Renal pelvis (tissue), 1 donor: ENCODE measurements at regions not wholly inside any gene's neighbourhood (a gene's known extent, or its start where the extent isn't known, plus 50 kb on each side); places are given as distances from the start of the nearest gene placed in this dataset.
A peak's percentile ranks its signal among the peaks of the same experiment; 100 is the strongest.

ENCODE experiments used
- DNase-seq: peaks from one replicate; pipeline ENCODE4 v3.0.0-alpha.2; 2013

DNA sequence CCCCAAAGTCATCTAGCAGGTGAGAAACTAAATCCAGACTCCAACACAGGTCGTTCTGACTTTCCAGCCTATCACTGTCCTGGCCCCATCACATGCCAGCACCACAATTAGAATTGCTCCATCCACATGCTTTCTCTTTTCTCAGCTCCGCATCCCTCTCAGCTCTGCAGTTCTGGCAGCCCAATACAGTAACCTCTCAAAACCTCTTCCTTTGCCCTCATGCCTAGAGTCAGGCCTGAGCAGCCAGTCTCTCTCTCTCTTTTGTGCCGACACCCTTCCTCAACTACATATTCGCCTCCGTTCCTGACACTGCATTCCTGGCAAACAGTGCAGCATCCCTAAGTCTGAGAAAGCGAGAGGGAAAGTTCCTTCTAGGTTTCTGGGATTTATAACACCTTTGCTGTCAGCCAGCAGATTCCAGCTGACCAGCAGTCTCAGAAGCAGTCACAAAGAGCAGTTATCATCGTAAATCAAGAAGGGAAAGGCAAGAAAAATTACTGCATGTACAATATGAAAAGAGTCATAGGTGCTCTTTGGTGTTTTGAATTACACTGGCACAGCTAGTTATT is 258.0 kb downstream of the FAT3 start:
- DNase-seq: no peak

DNA sequence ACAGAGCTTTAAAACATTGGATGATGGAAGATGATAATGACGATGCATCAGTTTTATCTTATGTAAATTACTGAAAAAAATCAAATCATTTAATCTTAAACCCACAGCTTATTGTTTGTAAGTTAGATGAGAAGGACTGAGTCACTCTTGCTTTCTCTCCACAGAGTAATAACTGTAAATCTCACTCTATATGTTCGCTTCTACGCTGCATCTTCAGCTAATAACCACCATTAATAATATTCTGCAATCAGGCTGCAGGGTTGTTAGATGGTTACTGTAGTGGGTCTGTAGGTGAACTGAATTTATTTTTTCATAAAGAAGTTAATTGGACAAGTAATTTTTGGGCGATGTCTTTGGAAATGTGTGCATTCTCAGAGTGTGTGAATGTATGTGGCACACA is 260.0 kb downstream of the FAT3 start:
- DNase-seq: no peak

DNA sequence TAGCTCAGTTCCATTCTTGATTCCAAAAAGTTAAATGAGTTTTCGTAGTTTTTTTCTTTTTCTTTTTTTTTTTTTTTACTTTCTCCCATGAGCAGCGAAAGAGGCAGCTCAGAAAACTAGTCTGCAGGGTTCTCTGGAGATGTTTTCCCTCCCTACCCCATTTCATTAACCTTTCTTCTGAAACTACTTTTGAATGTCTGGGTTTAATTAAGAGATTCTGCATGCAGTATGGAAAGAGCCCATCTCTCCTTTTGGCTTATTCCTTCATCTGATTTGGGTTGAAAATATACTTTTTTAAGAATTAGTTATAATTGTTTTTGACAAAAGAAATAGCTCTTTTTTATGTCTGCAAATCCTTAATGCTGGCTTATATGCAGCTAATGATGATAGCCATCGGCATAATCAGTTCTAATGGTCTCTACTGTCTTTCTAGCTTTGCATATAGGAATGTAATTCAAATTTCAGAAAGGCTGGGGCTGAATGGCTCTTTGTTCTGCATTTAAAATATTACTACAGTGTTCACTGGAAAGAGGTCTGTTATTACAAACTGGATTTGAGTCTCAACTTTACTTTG is 265.3 kb downstream of the FAT3 start:
- no peak for DNase-seq

DNA sequence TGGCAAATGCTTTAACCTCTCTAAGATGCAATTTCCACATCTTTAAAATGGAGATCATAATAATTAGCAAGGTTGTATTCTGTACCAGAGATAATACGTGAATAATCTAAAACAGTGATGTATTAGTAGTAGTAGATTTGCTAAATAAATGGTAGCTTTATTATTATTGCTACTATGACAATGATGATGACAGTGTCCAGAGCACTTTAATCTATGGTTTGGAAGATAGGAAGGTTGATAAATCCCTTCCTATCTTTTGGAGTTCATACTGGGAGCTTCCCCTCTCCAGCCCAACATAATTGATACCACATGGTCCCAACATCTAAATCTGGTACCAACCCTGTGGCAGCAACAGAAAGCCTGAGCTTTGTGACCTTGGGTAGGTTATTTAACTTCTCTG is 267.8 kb downstream of the FAT3 start:
- no peak for DNase-seq

DNA sequence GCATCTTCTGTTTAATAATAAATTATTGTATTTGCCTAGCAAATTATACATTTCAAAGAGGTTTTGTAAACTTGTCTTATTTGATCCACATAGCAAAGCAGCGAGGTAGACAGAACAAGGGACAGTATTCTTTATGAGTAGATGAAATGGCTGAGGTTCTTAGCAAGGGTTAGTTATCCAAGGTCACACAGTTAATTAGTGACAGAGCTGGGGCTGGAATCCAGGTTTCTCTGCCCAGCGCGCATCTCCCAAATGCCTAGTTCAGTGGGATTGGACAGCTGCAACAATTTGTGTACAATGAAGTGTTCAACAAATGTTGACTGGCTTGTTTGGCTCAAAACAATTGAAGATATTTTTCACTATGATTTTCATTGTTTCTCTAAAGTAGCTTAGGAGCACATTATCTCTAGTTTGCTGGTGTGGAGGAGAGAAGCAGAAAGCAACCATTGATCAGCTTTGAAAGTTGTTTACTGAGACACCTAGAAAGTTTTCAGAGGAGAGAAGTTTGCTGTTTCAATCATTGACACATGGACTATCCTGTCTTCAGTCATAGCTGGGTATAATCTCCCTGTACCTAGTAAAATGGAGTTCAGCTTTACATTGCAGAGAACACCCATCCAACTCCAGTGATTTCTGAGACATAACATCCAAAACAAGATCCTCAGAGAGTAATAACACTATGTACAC is 270.6 kb downstream of the FAT3 start:
- DNase-seq: no peak

DNA sequence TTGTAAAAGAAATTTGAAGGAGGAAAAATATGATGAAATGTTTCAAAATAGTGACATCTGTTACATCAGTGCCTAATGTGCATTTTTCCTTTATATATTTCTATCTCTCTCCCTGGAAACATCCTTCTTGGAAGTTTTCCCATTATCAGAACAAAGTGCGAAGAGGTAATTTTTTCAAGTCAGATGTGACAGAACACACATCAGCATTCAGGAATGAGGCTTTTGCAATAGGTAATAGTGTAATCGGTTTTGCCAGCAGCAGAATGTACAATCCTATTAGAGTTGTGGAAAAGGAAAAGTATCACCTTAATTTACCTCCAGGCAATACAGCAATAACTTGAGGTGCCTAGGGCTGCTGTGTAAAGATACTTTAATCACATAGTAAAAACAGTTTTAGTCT is 275.8 kb downstream of the FAT3 start:
- no peak for DNase-seq

DNA sequence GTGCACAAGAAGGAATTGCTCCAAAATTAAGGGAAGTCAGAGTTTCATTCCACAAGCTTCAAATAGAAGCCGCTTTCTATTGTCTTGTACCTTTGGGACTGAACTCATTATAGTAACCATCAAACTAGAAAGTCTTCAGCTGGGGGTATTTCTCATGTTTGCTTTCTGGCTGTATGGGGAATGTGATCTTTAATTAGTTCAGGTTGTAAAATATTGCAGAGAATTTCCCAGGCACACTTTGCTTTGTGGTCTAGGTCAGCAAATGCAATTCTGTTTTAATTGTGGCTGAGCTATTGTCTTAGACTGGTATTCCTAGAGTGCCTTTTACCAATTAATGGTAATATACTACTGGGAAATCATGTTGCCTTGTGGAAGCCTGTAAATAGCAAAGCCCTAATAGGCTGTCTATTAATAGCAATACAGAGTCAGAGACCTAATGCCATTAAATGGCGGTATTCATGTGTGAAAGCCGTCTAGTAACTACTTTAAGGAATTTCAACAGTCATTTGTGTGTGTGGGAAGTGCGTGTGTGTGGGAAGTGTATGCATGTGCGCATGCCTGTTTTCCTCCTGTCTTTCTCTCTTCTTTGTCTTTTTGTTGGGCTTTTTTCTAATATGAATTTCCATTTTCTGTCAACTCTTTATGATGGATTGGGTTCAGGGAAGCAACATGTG is 276.6 kb downstream of the FAT3 start:
- peak; percentile 15 for DNase-seq

DNA sequence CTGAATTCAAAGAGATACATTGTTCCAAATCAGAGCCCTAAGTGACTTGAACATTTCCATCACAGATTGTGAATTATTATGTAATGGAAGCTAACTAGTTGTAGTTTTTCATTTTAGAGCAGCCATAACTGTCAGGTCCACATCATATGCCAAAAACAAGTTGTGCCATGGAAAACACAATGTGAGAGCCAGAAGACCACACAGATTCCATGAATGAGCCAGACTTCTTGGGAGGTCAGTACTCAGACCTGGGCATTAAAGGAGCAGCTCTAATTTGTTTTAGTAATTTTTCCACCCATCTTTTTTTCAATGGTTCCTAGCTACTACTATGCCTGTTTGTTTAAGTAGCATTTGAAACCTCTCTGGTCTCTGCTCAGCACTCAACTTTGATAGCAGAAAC is 279.4 kb downstream of the FAT3 start:
- no peak for DNase-seq

DNA sequence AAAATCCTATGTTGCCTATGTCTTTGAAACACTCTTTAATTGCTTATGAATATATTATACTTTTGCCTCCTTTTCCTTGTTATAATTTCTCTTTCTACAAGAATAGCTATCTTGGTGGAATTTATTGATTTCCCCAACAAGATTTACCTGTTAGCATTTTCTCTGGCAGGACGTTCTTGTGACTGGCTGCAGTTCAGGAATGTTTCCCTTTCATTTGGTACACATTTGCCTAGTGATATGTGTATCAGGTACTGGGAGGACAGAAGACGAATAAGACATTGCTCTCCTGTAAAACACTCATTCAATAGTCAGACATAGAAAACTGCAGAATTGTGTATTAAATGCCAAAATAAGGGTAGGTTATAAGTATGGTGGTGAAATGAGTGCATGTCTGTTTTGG is 279.9 kb downstream of the FAT3 start:
- no peak for DNase-seq

DNA sequence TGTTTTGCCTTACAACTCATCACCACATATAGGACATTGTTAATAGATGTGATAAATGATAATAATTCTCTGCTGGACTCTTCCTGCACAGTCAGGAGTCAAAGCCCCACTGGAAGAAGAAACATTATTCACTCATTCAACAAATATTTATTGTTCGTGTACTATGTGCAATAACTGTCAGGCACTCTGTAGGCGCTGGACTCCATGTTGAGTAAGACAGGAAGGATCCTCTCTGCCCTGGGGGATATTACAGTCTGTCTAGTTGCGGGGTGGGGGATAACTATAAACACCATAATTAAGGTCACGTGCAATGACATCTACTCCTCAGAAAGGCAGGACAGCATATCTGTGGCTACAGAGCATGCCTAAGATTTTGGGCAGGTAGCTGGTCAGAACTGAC is 281.1 kb downstream of the FAT3 start:
- DNase-seq: no peak

DNA sequence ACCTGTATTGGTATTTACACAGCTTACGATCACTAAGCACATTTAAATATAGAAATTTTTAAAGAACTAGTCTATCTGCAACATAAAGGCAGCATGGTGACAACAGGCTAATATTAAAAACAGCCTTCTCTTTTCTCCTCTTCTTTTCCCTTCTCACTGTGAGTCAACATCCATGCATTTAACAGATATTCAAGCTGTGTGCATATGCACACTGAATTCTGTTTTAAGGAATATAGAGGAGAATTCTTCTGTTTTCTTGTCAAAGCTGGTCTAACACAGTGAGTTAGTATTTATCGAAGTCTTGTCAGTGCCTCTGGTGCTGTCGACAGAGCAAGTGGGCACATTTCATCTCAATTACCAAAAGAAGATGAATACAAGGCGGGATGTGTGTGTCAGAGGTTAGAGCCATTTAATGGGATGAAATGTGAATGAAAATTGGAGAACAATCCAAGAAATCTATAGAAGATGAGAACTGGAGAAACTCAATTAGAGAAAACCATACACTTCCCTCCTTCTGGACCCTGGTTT is 282.3 kb downstream of the FAT3 start:
- DNase-seq: no peak

DNA sequence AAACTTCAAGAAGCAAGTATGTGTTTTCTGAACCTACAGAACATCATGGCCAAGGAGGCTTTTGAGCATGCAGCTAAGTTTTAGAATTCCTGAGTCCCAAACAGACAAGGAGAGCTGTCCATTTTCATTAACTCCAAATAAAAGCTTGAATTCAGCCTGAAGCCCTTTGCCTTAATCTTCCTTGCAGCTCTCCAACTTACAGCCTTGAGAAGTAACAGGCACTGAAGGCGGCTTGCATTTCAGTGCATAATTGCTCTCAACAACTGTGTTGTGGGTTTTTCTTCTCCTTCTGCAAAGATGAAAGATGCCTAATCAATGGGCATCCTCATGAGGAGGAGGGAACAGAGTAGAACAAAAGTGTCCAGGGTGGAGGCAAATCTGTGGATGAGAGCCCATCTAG is 286.0 kb downstream of the FAT3 start:
- DNase-seq: no peak

DNA sequence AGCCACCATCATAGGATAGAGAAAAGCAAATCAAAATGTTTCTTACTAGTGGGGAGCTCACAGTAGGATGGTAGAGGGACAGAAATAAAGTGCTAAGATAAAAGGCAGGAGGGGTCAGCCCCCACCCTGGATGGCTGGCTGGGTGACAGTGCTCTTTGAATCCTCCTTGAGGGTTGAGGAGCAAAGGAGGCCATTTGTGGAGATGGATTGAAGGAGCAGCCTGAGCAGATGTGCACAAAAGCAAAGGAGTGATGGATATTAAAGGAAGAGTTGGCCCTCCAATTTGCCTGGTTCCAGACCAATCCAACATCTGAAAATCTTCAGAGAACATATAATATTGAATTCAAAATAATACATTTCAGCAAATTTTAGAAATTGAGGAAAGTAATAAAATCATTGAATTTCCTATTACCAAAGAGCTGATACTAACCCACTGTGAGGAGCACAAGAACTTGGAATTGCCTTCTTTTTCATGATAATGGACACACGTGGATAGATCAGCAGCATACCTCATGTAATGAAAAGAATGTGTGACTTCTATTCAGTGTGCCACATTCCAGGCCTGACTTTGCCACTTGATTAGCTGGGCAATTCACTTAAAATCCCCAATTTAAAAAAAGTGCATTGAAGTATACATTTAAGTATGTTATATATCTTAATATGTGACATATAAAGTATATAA is 287.0 kb downstream of the FAT3 start:
- DNase-seq: no peak

DNA sequence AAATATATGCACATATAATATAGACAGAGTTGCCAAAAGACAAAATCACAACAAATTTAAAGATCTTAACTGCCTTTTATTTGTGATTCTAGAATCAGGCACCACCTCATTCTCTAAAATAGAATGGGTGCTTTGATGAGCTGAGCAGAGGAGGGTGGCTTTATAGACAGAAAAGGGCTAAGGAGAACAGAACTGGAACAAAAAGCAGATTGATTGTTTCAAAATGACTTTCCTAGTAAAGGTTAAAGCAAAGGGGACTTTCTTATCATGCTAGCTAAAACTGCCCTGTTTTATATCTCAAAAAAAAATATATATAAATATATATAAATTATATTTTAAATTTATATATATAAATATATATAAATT is 287.6 kb downstream of the FAT3 start:
- DNase-seq: no peak

DNA sequence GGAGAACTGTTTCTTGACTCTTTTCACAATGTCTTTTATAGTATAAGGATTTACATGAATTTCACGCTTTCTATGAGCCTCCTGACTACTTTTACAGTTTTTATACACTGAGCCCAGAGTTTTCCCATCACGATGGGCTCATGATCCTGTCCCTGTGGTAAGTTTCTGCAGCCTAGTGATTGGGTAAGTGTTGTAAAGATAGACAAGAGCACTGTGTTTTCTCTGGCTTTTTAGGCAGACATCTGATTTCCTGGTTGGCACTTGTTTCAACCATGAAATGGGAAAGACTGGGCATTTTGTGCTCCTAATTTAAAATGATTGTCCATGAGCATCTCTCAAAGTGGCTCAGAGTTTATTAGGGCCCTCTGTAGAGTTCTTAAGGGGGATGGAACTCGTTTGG is 299.0 kb downstream of the FAT3 start:
- DNase-seq: no peak

DNA sequence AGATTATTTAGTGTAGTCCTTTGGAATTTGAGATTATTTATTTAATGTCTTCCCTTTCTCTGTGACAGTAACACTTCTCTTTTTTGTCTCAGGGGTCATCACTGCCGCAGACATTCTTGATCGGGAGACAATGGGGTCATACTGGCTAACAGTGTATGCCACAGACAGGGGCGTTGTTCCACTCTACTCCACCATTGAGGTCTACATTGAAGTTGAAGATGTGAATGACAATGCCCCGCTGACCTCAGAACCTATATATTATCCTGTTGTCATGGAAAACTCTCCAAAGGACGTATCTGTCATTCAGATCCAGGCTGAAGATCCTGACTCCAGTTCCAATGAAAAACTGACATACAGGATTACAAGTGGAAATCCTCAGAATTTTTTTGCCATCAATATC is 299.9 kb downstream of the FAT3 start:
- DNase-seq: no peak

DNA sequence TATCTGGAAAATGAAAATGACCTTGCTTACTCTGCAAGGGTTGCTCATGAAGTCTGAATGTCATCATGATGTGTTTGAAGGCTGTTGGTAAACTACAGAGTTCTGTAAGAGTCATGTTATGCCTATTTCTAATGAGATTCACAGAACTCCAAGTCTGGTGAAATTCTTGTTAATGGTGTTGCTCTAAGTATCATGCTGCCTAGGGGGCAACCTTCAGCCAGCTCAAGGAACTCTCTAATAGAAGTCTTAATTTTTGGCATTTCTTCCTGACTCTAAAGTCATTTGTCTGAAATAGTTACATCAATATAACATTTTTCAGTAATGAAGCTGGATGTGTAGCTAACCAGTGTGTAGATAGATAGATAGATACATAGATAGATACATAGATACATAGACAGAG is 302.8 kb downstream of the FAT3 start:
- DNase-seq: no peak

DNA sequence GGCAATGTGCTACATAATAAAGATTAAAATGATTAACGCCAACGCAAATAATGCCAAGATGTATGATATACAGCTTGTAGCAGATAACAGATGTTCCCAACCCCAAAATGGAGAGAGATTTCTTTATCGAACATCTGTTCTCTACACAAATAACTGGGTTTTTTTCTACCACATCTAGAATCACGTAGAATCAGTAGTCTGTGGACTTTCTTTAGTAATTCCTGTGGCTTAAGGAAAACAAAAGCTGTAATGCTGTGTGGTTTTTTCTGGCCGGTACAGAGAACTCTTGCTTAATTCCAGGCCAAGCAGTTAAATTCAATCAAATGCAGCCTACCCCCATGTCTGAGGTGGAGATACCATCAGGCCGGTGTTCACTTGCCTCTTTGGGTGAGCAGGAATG is 303.4 kb downstream of the FAT3 start:
- peak; percentile 28 for DNase-seq

DNA sequence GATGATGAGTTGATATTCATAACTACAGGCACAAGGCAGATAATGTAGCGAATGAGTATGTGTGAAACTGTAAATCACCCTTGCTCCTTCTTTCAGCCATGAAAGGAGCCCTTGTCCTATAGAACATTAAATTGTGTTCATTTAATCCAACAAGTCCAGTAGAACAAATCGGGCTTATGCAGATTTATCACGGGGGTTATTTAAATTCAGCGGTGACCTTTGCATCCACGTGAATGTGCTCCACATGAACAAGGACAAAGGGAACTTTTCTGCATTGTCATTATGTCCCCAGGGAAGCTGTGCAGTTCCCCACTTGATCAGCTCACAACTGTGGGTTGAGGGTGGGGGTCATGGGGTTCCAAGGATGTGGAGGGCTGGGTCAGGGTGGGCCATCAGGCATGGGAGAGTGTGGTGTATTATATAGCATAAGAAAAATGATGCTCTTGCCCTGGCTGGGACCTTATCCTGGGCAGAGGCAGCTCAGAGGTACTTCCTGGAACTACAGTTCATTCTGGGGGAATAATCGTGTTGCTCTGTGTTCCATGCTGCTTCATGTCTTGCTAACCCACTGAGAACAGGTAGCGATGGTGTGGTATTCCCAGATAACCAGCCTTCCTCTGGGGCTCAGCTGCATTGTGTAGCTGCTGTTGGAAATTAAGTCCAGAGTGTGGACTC is 306.6 kb downstream of the FAT3 start:
- DNase-seq: no peak

DNA sequence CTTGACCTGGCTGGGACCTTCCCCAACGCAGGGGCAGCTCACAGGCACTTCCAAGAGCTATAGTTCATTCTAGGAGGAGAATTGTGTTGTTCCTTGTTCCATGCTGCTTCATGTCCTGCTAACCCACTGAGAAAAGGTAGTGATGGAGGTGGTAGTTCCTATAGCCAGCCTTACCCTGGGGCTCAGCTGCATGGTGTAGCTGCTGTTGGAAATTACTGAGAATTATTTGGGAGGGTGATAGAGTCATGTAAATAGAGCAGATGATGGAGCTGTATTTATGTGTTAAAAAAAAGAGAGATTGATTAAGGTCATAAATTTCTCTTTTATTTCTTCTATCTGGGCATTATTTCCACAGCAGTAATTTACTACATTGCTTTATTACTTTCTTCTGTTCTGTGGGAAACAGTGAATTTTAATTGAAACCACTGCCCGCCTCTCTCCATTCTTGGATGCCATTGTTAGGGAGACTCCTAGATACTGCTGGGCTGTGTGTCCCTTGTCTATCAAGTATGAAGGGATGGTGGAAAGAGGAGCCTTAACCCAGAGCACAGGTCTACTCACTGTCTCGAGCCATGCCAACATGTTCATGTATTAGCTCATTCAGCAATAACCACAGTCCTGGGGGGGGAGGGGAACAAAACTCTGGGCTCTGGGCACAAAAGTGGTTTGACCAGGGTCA is 309.2 kb downstream of the FAT3 start:
- DNase-seq: peak; percentile 17

DNA sequence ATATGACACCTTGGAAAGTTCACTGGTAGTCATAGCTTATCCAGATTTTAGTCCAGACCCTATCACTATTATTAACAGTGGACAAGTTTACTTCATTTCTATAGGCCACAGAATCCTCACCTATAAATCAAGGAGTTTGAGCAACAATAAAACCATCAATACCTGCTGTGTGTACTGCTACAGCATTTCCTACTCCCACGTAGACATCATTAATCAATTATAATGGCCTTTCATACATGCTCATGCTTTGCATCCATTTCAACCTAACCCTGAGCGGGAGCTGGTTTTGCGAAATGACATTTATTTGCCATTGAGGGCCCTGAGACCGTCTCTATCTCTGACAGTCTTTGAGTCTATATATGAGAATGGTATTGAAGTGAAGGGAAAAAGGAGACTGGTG is 312.3 kb downstream of the FAT3 start:
- no peak for DNase-seq
